ENCODE measurements at regions not wholly inside any gene's neighbourhood (a gene's known extent, or its start where the extent isn't known, plus 50 kb on each side); places are given as distances from the start of the nearest gene placed in this dataset.
"Not testable (repeated sequence)": the region's sequence is repeated elsewhere in the genome, so short reads cannot be mapped to it uniquely, and the experiment has no call there.

- Histone ChIP-seq H3K4me2 (ENCODE audit: low read length) (no peak overlapping the region), H2AFZ (ENCODE audit: low read depth, low read length) (no peak overlapping the region), H3K36me3 (replicated peaks; ENCODE audit: low read depth, low read length) (no peaks in the 10 kb centered on the region), H3K9me3 (ENCODE audit: insufficient read depth, low read length) (no peaks in the 10 kb centered on the region), H3K4me3 (ENCODE audit: low read length) (no peak overlapping the region), H3K79me2 (ENCODE audit: low read length) (no peaks in the 10 kb centered on the region), H3K4me1 (ENCODE audit: low read length) (no peaks in the 10 kb centered on the region), H3K9ac (ENCODE audit: low read length) (no peak overlapping the region), H4K20me1 (ENCODE audit: insufficient read depth, low read length) (no peaks in the 10 kb centered on the region), H3K27me3 (ENCODE audit: low read depth, low read length) (no peaks in the 10 kb centered on the region), H3K27ac (ENCODE audit: low read length) (no peak overlapping the region)
- TF ChIP-seq CTCF (IDR thresholded peaks at IDR 0.05; ENCODE audit: low read depth, low read length) = no peak
- no peak for TF ChIP-seq EZH2phosphoT487 (IDR thresholded peaks at IDR 0.05; ENCODE audit: low read depth)
Observed at GRCh38 chr9:115814081-115814480, 339.5 kb upstream of the PAPPA start.

GRCh38 chr9:115815786-115816185 lies 337.8 kb upstream of the PAPPA start:
- Histone ChIP-seq H3K27me3 (ENCODE audit: low read depth, low read length) (no peaks in the 10 kb centered on the region), H3K4me1 (ENCODE audit: low read length) (no peaks in the 10 kb centered on the region), H3K4me2 (ENCODE audit: low read length) (no peak overlapping the region), H3K36me3 (replicated peaks; ENCODE audit: low read depth, low read length) (no peaks in the 10 kb centered on the region), H3K27ac (ENCODE audit: low read length) (no peak overlapping the region), H3K79me2 (ENCODE audit: low read length) (no peaks in the 10 kb centered on the region), H3K9me3 (ENCODE audit: insufficient read depth, low read length) (no peaks in the 10 kb centered on the region), H2AFZ (ENCODE audit: low read depth, low read length) (no peak overlapping the region), H3K4me3 (ENCODE audit: low read length) (no peak overlapping the region), H3K9ac (ENCODE audit: low read length) (no peak overlapping the region), H4K20me1 (ENCODE audit: insufficient read depth, low read length) (no peaks in the 10 kb centered on the region)
- TF ChIP-seq CTCF (IDR thresholded peaks at IDR 0.05; ENCODE audit: low read depth, low read length) (no peak), EZH2phosphoT487 (IDR thresholded peaks at IDR 0.05; ENCODE audit: low read depth) (no peak)

GRCh38 chr9:115818651-115819050 lies 334.9 kb upstream of the PAPPA start:
- not testable (repeated sequence) for H3K4me3 ChIP-seq (ENCODE audit: low read length)

GRCh38 chr9:115832031-115832430 lies 321.6 kb upstream of the PAPPA start:
- H3K9me3 ChIP-seq (ENCODE audit: insufficient read depth, low read length) = no peaks in the 10 kb centered on the region
- H3K79me2 ChIP-seq (ENCODE audit: low read length) = no peaks in the 10 kb centered on the region
- H3K27me3 ChIP-seq (ENCODE audit: low read depth, low read length) = no peaks in the 10 kb centered on the region
- no peaks in the 10 kb centered on the region for H3K36me3 ChIP-seq (replicated peaks; ENCODE audit: low read depth, low read length)
- H3K4me2 ChIP-seq (ENCODE audit: low read length) = no peak overlapping the region
- H3K4me3 ChIP-seq (ENCODE audit: low read length) = no peak overlapping the region
- no peak overlapping the region for H3K9ac ChIP-seq (ENCODE audit: low read length)
- no peak for TF ChIP-seq CTCF (IDR thresholded peaks at IDR 0.05; ENCODE audit: low read depth, low read length)
- TF ChIP-seq EZH2phosphoT487 (IDR thresholded peaks at IDR 0.05; ENCODE audit: low read depth) = no peak
- H4K20me1 ChIP-seq (ENCODE audit: insufficient read depth, low read length) = no peaks in the 10 kb centered on the region
- no peak overlapping the region for H2AFZ ChIP-seq (ENCODE audit: low read depth, low read length)
- H3K4me1 ChIP-seq (ENCODE audit: low read length) = no peaks in the 10 kb centered on the region
- H3K27ac ChIP-seq (ENCODE audit: low read length) = no peak overlapping the region

More at GRCh38 chr9:115818651-115819050, 334.9 kb upstream of the PAPPA start:
- H3K4me2 ChIP-seq (ENCODE audit: low read length); H3K4me1 ChIP-seq (ENCODE audit: low read length); H3K9me3 ChIP-seq (ENCODE audit: insufficient read depth, low read length); H3K36me3 ChIP-seq (replicated peaks; ENCODE audit: low read depth, low read length); H3K9ac ChIP-seq (ENCODE audit: low read length); H4K20me1 ChIP-seq (ENCODE audit: insufficient read depth, low read length); H2AFZ ChIP-seq (ENCODE audit: low read depth, low read length); H3K27me3 ChIP-seq (ENCODE audit: low read depth, low read length); H3K27ac ChIP-seq (ENCODE audit: low read length); H3K79me2 ChIP-seq (ENCODE audit: low read length): not testable (repeated sequence)

- no peaks in the 10 kb centered on the region for H3K79me2 ChIP-seq (ENCODE audit: low read length)
- no peak overlapping the region for H3K4me2 ChIP-seq (ENCODE audit: low read length)
- H3K36me3 ChIP-seq (replicated peaks; ENCODE audit: low read depth, low read length) = no peaks in the 10 kb centered on the region
- H4K20me1 ChIP-seq (ENCODE audit: insufficient read depth, low read length) = no peaks in the 10 kb centered on the region
- no peaks in the 10 kb centered on the region for H3K9me3 ChIP-seq (ENCODE audit: insufficient read depth, low read length)
- H3K4me1 ChIP-seq (ENCODE audit: low read length) = no peaks in the 10 kb centered on the region
- H3K9ac ChIP-seq (ENCODE audit: low read length) = no peak overlapping the region
- no peak overlapping the region for H3K27ac ChIP-seq (ENCODE audit: low read length)
- H3K27me3 ChIP-seq (ENCODE audit: low read depth, low read length) = no peaks in the 10 kb centered on the region
- H2AFZ ChIP-seq (ENCODE audit: low read depth, low read length) = no peak overlapping the region
- no peak for TF ChIP-seq EZH2phosphoT487 (IDR thresholded peaks at IDR 0.05; ENCODE audit: low read depth)
- no peak for TF ChIP-seq CTCF (IDR thresholded peaks at IDR 0.05; ENCODE audit: low read depth, low read length)
- no peak overlapping the region for H3K4me3 ChIP-seq (ENCODE audit: low read length)
Observed at GRCh38 chr9:115837618-115838017, 316.0 kb upstream of the PAPPA start.

Measured in OCI-LY3 (cell line).